Esophagus (tissue), 2 donors: ENCODE measurements at regions not wholly inside any gene's neighbourhood (a gene's known extent, or its start where the extent isn't known, plus 50 kb on each side); places are given as distances from the start of the nearest gene placed in this dataset.
"Not testable (repeated sequence)": the region's sequence is repeated elsewhere in the genome, so short reads cannot be mapped to it uniquely, and the experiment has no call there.

Experiments
- H3K27ac ChIP-seq, 2 donors: one replicate each; pipeline ENCODE4 v1.5.1; 2013; ENCODE audit warnings: low read depth in 2 of 2, mild to moderate bottlenecking in 2 of 2, inconsistent platforms in 1 of 2, low read length in 1 of 2, moderate library complexity in 1 of 2
- H3K27me3 ChIP-seq, 2 donors: one replicate each; pipeline ENCODE4 v1.6.1; 2013; ENCODE audit warnings: low read length in 2 of 2, control low read depth in 1 of 2, mild to moderate bottlenecking in 1 of 2; ENCODE audit not compliant: insufficient read depth in 2 of 2, control insufficient read depth in 1 of 2
- H3K36me3 ChIP-seq, 2 donors: one replicate each; pipeline ENCODE4 v1.6.1; 2013; ENCODE audit warnings: low read length in 1 of 2; ENCODE audit not compliant: control insufficient read depth in 2 of 2, insufficient read depth in 2 of 2
- H3K4me1 ChIP-seq, 2 donors: one replicate each; pipeline ENCODE4 v1.6.1; 2013; ENCODE audit warnings: low read length in 1 of 2; ENCODE audit not compliant: control insufficient read depth in 2 of 2, insufficient read depth in 2 of 2
- H3K4me3 ChIP-seq, 2 donors: one replicate each; pipeline ENCODE4 v1.5.1; 2013; ENCODE audit warnings: low read length in 2 of 2, mild to moderate bottlenecking in 2 of 2, low read depth in 1 of 2, moderate library complexity in 1 of 2
- H3K9me3 ChIP-seq, 2 donors: one replicate each; pipeline ENCODE4 v1.6.1; 2013; ENCODE audit warnings: mild to moderate bottlenecking in 2 of 2, low read depth in 1 of 2, low read length in 1 of 2, moderate library complexity in 1 of 2; ENCODE audit not compliant: control insufficient read depth in 2 of 2, insufficient read depth in 1 of 2
- WGBS, 2 donors: extraction: QIAGEN DNeasy Blood & Tissue Kit; methylation state at CpG; one replicate each; pipeline ENCODE4 v1.1.7; 2013; 5-methylcytosine and 5-hydroxymethylcytosine counted together
- donor health status: healthy with polysubstance abuse.
- donor health status: Bipolar disorder and iron deficiency.

GRCh38 chr4:129822701-129823100, 726.7 kb downstream of the C4orf33 start:
- Histone ChIP-seq H3K4me1 (no peaks in the 10 kb centered on the region), H3K4me3 (no peak overlapping the region), H3K27me3 (no peaks in the 10 kb centered on the region), H3K9me3 (no peaks in the 10 kb centered on the region), H3K27ac (no peak overlapping the region), H3K36me3 (no peaks in the 10 kb centered on the region)
- WGBS, 2 donors = 51 to 69% methylated on average over 2 of the region's 2 CpGs

- no peak overlapping the region for H3K27ac ChIP-seq
- no peaks in the 10 kb centered on the region for H3K27me3 ChIP-seq
- H3K9me3 ChIP-seq = no peaks in the 10 kb centered on the region
- no peak overlapping the region for H3K4me3 ChIP-seq
- H3K4me1 ChIP-seq = no peaks in the 10 kb centered on the region
- H3K36me3 ChIP-seq = no peaks in the 10 kb centered on the region
These were observed 727.2 kb downstream of the C4orf33 start for GRCh38 chr4:129823105-129823504.

- Histone ChIP-seq H3K27me3 (no peaks in the 10 kb centered on the region), H3K36me3 (no peaks in the 10 kb centered on the region), H3K9me3 (no peaks in the 10 kb centered on the region), H3K4me1 (no peaks in the 10 kb centered on the region), H3K4me3 (no peak overlapping the region), H3K27ac (no peak overlapping the region)
- 84 to 87% methylated on average over 2 of the region's 2 CpGs for WGBS, 2 donors
These were observed 733.4 kb downstream of the C4orf33 start for GRCh38 chr4:129829373-129829772.

GRCh38 chr4:129839687-129840086, 743.7 kb downstream of the C4orf33 start:
- Histone ChIP-seq H3K4me1 (no peaks in the 10 kb centered on the region), H3K27me3 (no peaks in the 10 kb centered on the region), H3K36me3 (no peaks in the 10 kb centered on the region), H3K27ac (no peak overlapping the region), H3K4me3 (no peak overlapping the region), H3K9me3 (no peaks in the 10 kb centered on the region)
- WGBS, 2 donors = 49 to 59% methylated on average over 3 of the region's 3 CpGs

- WGBS, 2 donors = 60 to 70% methylated on average over 4 of the region's 4 CpGs
- Histone ChIP-seq H3K36me3 (no peaks in the 10 kb centered on the region), H3K9me3 (no peaks in the 10 kb centered on the region), H3K27me3 (no peaks in the 10 kb centered on the region), H3K4me1 (no peaks in the 10 kb centered on the region), H3K27ac (no peak overlapping the region), H3K4me3 (no peak overlapping the region)
These were observed 746.1 kb downstream of the C4orf33 start for GRCh38 chr4:129842096-129842495.

- H3K36me3 ChIP-seq = no peaks in the 10 kb centered on the region
- 66 to 69% methylated on average over 4 of the region's 4 CpGs for whole genome bisulfite sequencing, 2 donors
These were observed 756.5 kb downstream of the C4orf33 start for GRCh38 chr4:129852434-129852833.

GRCh38 chr4:129853685-129854467, 757.9 kb downstream of the C4orf33 start:
- H3K27ac ChIP-seq, H3K4me1 ChIP-seq, H3K36me3 ChIP-seq, H3K9me3 ChIP-seq, H3K27me3 ChIP-seq, H3K4me3 ChIP-seq: not testable (repeated sequence)
- 87 to 93% methylated on average over 25 to 27 of the region's 27 CpGs for WGBS, 2 donors

More at GRCh38 chr4:129852434-129852833, 756.5 kb downstream of the C4orf33 start:
- Histone ChIP-seq H3K9me3 (no peaks in the 10 kb centered on the region), H3K27me3 (no peaks in the 10 kb centered on the region), H3K4me1 (no peaks in the 10 kb centered on the region), H3K4me3 (no peak overlapping the region), H3K27ac (no peak overlapping the region)

GRCh38 chr4:129862461-129862860, 766.5 kb downstream of the C4orf33 start:
- Histone ChIP-seq H3K4me3 (no peak overlapping the region), H3K27ac (no peak overlapping the region), H3K27me3 (no peaks in the 10 kb centered on the region), H3K9me3 (no peaks in the 10 kb centered on the region), H3K36me3 (no peaks in the 10 kb centered on the region), H3K4me1 (no peaks in the 10 kb centered on the region)
- WGBS, 2 donors = 73 to 95% methylated on average over 1 of the region's 1 CpG

GRCh38 chr4:129863206-129863605, 767.3 kb downstream of the C4orf33 start:
- WGBS, 2 donors = 42 to 69% methylated on average over 3 of the region's 3 CpGs
- no peaks in the 10 kb centered on the region for H3K27me3 ChIP-seq

GRCh38 chr4:129883996-129884395, 788.0 kb downstream of the C4orf33 start:
- Histone ChIP-seq H3K36me3 (no peaks in the 10 kb centered on the region), H3K4me3 (no peak overlapping the region), H3K4me1 (no peaks in the 10 kb centered on the region), H3K27ac (no peak overlapping the region), H3K27me3 (no peaks in the 10 kb centered on the region), H3K9me3 (no peaks in the 10 kb centered on the region)
- 67 to 76% methylated on average over 3 of the region's 3 CpGs for WGBS, 2 donors

More at GRCh38 chr4:129863206-129863605, 767.3 kb downstream of the C4orf33 start:
- Histone ChIP-seq H3K36me3 (no peaks in the 10 kb centered on the region), H3K4me3 (no peak overlapping the region), H3K4me1 (no peaks in the 10 kb centered on the region), H3K9me3 (no peaks in the 10 kb centered on the region), H3K27ac (no peak overlapping the region)
